Type B pancreatic cell (in vitro differentiated cells): ENCODE measurements at regions not wholly inside any gene's neighbourhood (a gene's known extent, or its start where the extent isn't known, plus 50 kb on each side); places are given as distances from the start of the nearest gene placed in this dataset.
"Not testable (repeated sequence)": the region's sequence is repeated elsewhere in the genome, so short reads cannot be mapped to it uniquely, and the experiment has no call there.

Source experiments
- DNase-seq: peaks from one replicate; pipeline ENCODE4 v3.0.0; 2021; ENCODE audit warnings: mixed read lengths; ENCODE audit not compliant: unreplicated experiment; ENCODE audit errors: extremely low spot score
- H3K27ac Mint-ChIP-seq: 2 replicates; pipeline ENCODE4 v1.8.0; 2021; ENCODE audit warnings: mild to moderate bottlenecking, mixed read lengths
- H3K27me3 Mint-ChIP-seq: 2 replicates; pipeline ENCODE4 v1.8.0; 2021; ENCODE audit warnings: mixed read lengths
- H3K36me3 Mint-ChIP-seq: 2 replicates; pipeline ENCODE4 v1.8.0; 2021; ENCODE audit warnings: mixed read lengths
- H3K4me1 Mint-ChIP-seq: one replicate; pipeline ENCODE4 v1.8.0; 2021; ENCODE audit warnings: mixed read lengths; ENCODE audit not compliant: unreplicated experiment
- H3K4me3 Mint-ChIP-seq: 2 replicates; pipeline ENCODE4 v1.8.0; 2021; ENCODE audit warnings: mild to moderate bottlenecking, mixed read lengths
- H3K9me3 Mint-ChIP-seq: 2 replicates; pipeline ENCODE4 v1.8.0; 2021; ENCODE audit warnings: mixed read lengths
- CTCF ChIP-seq: fragments of 200-600 bp; sonication (generic); conservative IDR thresholded peaks from 2 replicates; pipeline ENCODE4 v1.5.0; 2021; ENCODE audit warnings: antibody characterized with exemption, mild to moderate bottlenecking

- no peak overlapping the region for H3K4me3 Mint-ChIP-seq
- H3K27ac Mint-ChIP-seq, result no peak overlapping the region
- no peaks in the 10 kb centered on the region for H3K36me3 Mint-ChIP-seq
- no peaks in the 10 kb centered on the region for H3K27me3 Mint-ChIP-seq
- no peaks in the 10 kb centered on the region for H3K9me3 Mint-ChIP-seq
- TF ChIP-seq CTCF, result no peak
- no peaks in the 10 kb centered on the region for H3K4me1 Mint-ChIP-seq
- DNase-seq, result no peak
These were observed 236.2 kb downstream of the NNT start for GRCh38 chr5:43839218-43839617.

- TF ChIP-seq CTCF, result no peak
- Mint-ChIP-seq H3K4me3 (no peak overlapping the region), H3K27me3 (no peaks in the 10 kb centered on the region), H3K9me3 (no peaks in the 10 kb centered on the region), H3K4me1 (no peaks in the 10 kb centered on the region), H3K27ac (no peak overlapping the region), H3K36me3 (no peaks in the 10 kb centered on the region)
- no peak for DNase-seq
These were observed 235.0 kb downstream of the NNT start for GRCh38 chr5:43837996-43838395.

GRCh38 chr5:43837091-43837490 lies 234.1 kb downstream of the NNT start:
- no peak overlapping the region for H3K27ac Mint-ChIP-seq
- H3K4me1 Mint-ChIP-seq, result no peaks in the 10 kb centered on the region
- no peaks in the 10 kb centered on the region for H3K36me3 Mint-ChIP-seq
- DNase-seq, result no peak
- no peak for TF ChIP-seq CTCF
- no peaks in the 10 kb centered on the region for H3K27me3 Mint-ChIP-seq
- H3K4me3 Mint-ChIP-seq, result no peak overlapping the region
- H3K9me3 Mint-ChIP-seq, result no peaks in the 10 kb centered on the region

- Mint-ChIP-seq H3K4me1 (no peaks in the 10 kb centered on the region), H3K27ac (no peak overlapping the region), H3K27me3 (no peaks in the 10 kb centered on the region), H3K36me3 (no peaks in the 10 kb centered on the region), H3K9me3 (no peaks in the 10 kb centered on the region), H3K4me3 (no peak overlapping the region)
- no peak for DNase-seq
- TF ChIP-seq CTCF, result no peak
These were observed 231.0 kb downstream of the NNT start for GRCh38 chr5:43833961-43834360.

GRCh38 chr5:43824325-43824964 lies 221.5 kb downstream of the NNT start:
- not testable (repeated sequence) for H3K27me3 Mint-ChIP-seq, DNase-seq, H3K36me3 Mint-ChIP-seq, H3K27ac Mint-ChIP-seq, H3K4me1 Mint-ChIP-seq, H3K9me3 Mint-ChIP-seq, H3K4me3 Mint-ChIP-seq

GRCh38 chr5:43818394-43818793 lies 215.4 kb downstream of the NNT start:
- H3K9me3 Mint-ChIP-seq, H3K27ac Mint-ChIP-seq: not testable (repeated sequence)

GRCh38 chr5:43815497-43815896 lies 212.5 kb downstream of the NNT start:
- Mint-ChIP-seq H3K27ac (no peak overlapping the region), H3K9me3 (no peaks in the 10 kb centered on the region), H3K36me3 (no peaks in the 10 kb centered on the region), H3K4me1 (no peaks in the 10 kb centered on the region), H3K27me3 (no peaks in the 10 kb centered on the region), H3K4me3 (no peak overlapping the region)
- no peak for DNase-seq
- no peak for TF ChIP-seq CTCF

More at GRCh38 chr5:43818394-43818793, 215.4 kb downstream of the NNT start:
- not testable (repeated sequence) for DNase-seq, H3K27me3 Mint-ChIP-seq, H3K36me3 Mint-ChIP-seq, H3K4me3 Mint-ChIP-seq, H3K4me1 Mint-ChIP-seq
